Karpas-422 (cell line): ENCODE measurements at regions not wholly inside any gene's neighbourhood (a gene's known extent, or its start where the extent isn't known, plus 50 kb on each side); places are given as distances from the start of the nearest gene placed in this dataset. TPM values are rescaled to one million over a fixed set of nuclear protein-coding genes. Genes with fewer than 3 reads are reported as not detected.

Source experiments
- small RNA-seq: library from RNA; depleted of rRNA; stranded (forward); fragments of <200 nt; gene quantifications from one replicate; pipeline ENCODE3, GENCODE V24; 2014

Small RNAs in the stretch of these regions (small RNA-seq; reads per million reads assigned to genes)
- not detected for gene RF00019
